IPS DF 6.9 (cell line): ENCODE measurements at regions not wholly inside any gene's neighbourhood (a gene's known extent, or its start where the extent isn't known, plus 50 kb on each side); places are given as distances from the start of the nearest gene placed in this dataset.

Experiments
- DNase-seq: peaks from one replicate; pipeline ENCODE4 v3.0.0-alpha.2; 2013; ENCODE audit warnings: low read depth, low spot score
- H3K27ac ChIP-seq: one replicate; pipeline ENCODE4 v1.5.1; 2013; ENCODE audit warnings: low read length, control low read depth
- H3K27me3 ChIP-seq: 2 replicates; pipeline ENCODE4 v1.6.1; 2013; ENCODE audit warnings: mild to moderate bottlenecking, low read length; ENCODE audit not compliant: control insufficient read depth, insufficient read depth
- H3K36me3 ChIP-seq: 2 replicates; pipeline ENCODE4 v1.6.1; 2013; ENCODE audit warnings: low read length; ENCODE audit not compliant: control insufficient read depth, insufficient read depth
- H3K4me1 ChIP-seq: 2 replicates; pipeline ENCODE4 v1.6.1; 2013; ENCODE audit warnings: low read length; ENCODE audit not compliant: control insufficient read depth, insufficient read depth
- H3K4me3 ChIP-seq: 2 replicates; pipeline ENCODE4 v1.5.1; 2013; ENCODE audit warnings: mild to moderate bottlenecking, low read length
- H3K9me3 ChIP-seq: 2 replicates; pipeline ENCODE4 v1.6.1; 2013; ENCODE audit warnings: low read length, inconsistent platforms; ENCODE audit not compliant: control insufficient read depth, insufficient read depth
- WGBS: extraction: QIAGEN DNeasy Blood & Tissue Kit; methylation state at CpG from one replicate; pipeline ENCODE4 v1.1.7; 2013; ENCODE audit warnings: mixed read lengths, missing lambda C conversion rate; ENCODE audit not compliant: insufficient read length, insufficient coverage; 5-methylcytosine and 5-hydroxymethylcytosine counted together

DNA sequence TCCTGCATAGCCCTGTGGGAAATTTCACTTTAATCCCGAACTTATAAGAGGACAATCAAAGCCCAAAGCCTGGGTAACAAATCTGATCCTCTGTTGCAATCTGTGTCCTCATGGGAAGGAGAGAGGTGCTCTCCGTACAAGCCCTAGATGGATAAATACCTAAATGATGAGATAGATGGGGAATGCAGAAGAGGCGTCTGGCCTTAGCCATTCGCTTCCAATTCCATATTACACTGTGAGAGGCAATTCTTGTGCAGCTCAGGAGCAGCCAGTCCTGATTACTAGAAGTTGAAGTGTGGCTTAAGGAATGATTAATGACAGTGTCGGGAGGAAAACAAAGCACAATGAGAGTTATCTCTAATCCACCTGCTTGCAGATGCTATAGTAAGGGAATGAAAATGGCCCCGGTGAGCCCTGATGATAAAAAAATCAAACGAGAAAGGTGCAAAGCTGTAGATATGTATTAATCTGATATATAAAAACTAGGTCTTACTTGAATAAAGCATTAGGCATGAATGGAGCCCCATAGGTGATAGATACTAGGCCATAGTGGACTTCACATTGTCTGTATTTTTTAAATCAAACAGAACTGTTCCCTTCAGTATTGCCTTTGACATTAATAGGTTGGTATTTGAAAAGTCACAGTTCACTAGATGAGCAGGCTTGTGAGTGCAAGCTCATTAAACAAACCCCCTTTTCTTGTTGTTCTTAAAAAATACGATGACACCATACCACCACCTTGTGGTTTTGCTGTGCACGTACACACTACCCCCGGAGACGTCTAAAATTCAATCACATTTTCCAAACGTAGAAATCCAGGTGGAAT lies 54.2 kb upstream of the TMCO5A start:
- Histone ChIP-seq H3K4me1 (no peaks in the 10 kb centered on the region), H3K36me3 (no peaks in the 10 kb centered on the region), H3K4me3 (no peak overlapping the region), H3K27ac (no peak overlapping the region), H3K9me3 (no peaks in the 10 kb centered on the region), H3K27me3 (no peaks in the 10 kb centered on the region)
- DNase-seq = peak; percentile 16
- no CpG with 5 or more reads among the region's 12 CpGs for WGBS

DNA sequence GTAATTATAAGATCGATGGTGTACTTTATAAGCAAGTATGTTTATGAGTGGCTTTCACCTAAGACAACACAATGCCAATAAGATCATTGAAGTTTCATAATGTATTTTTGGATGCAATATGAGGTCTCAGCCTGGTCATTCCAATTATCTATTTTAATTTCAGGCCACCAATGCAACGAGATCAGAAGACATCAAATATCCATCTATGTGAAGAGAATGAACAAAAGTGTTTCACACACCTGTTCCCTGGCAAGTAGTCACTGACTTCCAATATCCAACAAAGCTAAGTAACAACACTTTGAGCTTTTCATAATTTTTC lies 53.6 kb upstream of the TMCO5A start:
- no CpG with 5 or more reads among the region's 2 CpGs for WGBS
- Histone ChIP-seq H3K36me3 (no peaks in the 10 kb centered on the region), H3K9me3 (no peaks in the 10 kb centered on the region), H3K27me3 (no peaks in the 10 kb centered on the region), H3K4me3 (no peak overlapping the region), H3K4me1 (no peaks in the 10 kb centered on the region), H3K27ac (no peak overlapping the region)
- DNase-seq = no peak

DNA sequence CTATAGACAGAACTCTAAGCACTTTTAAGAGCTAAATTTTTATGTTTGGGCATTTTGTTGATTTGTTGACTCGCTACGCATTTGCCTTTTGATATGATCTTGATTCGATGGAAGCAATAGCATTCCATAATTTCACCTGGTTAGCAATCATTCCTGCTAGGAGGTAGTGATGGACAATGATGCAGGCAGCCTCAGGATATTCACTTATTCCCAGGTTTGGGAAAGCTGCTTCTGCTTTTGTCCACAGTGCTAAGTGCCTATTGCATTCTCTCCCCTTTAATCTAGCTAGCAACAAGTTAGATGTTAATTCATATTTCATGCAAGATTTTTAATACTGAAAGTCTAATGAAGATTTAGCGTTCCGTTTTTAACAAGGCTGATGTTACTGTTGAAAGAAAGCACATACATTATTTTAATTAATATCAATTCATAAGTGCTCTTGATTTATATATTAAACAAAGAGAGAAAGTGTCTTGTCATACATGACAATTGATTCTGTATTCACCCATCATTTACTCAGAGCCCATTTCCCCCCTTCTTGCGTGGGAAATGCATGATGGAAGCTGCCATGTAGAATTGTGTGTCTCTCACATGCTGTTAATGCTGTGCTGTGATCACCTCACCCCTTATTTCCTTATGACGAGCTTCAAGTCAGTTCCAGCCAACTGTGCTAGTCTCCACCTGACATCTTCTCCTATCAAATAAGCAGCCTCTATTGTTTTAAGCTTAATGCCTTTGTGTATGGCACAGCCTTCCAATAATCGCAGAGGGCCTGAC lies 53.0 kb upstream of the TMCO5A start:
- no CpG with 5 or more reads among the region's 8 CpGs for WGBS
- H3K9me3 ChIP-seq = no peaks in the 10 kb centered on the region
- no peak for DNase-seq
- no peaks in the 10 kb centered on the region for H3K4me1 ChIP-seq
- no peaks in the 10 kb centered on the region for H3K27me3 ChIP-seq
- H3K4me3 ChIP-seq = no peak overlapping the region
- H3K27ac ChIP-seq = no peak overlapping the region
- no peaks in the 10 kb centered on the region for H3K36me3 ChIP-seq

DNA sequence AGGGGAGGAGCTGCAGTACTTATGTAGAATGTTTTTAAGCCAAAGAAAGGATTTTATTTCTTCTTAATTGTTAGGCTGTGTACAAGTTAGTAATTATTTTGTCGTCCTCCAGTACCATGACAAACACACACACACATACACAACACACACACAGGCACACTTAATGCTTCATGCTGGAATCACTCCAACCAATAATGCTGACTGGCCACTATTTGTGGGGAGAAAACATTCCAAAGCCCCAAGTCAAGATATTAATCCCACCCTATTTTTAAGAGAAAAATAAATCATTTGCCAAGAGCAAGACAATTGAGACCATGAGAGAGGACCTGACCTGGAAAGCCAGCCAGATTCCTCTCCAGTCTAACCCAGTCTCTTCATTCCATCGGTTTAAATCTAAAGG lies 51.8 kb upstream of the TMCO5A start:
- Histone ChIP-seq H3K36me3 (no peaks in the 10 kb centered on the region), H3K4me3 (no peak overlapping the region), H3K9me3 (no peaks in the 10 kb centered on the region), H3K27ac (no peak overlapping the region), H3K4me1 (no peaks in the 10 kb centered on the region), H3K27me3 (no peaks in the 10 kb centered on the region)
- DNase-seq = no peak
- WGBS = no CpG with 5 or more reads among the region's 2 CpGs
